CD4-positive, alpha-beta T cell (primary cell): ENCODE measurements at regions not wholly inside any gene's neighbourhood (a gene's known extent, or its start where the extent isn't known, plus 50 kb on each side); places are given as distances from the start of the nearest gene placed in this dataset.

Source experiments
- ATAC-seq: fragments of 200-7000 bp; cut with Tn5 transposase; one replicate; pipeline ENCODE4 v1.10.0; 2022; ENCODE audit warnings: mild to moderate bottlenecking; ENCODE audit not compliant: poor library complexity
- CTCF ChIA-PET: fragments of 350-600 bp; sonication (Branson Sonifier 250); formaldehyde crosslinking; loops from one replicate; lab custom pipeline; 2021; ENCODE audit warnings: antibody characterized with exemption, inconsistent platforms; lab: Charles Lee
- POLR2A ChIA-PET: fragments of 350-600 bp; sonication (Branson Sonifier 250); formaldehyde crosslinking; loops from one replicate; lab custom pipeline; 2021; ENCODE audit warnings: antibody characterized with exemption, inconsistent platforms; lab: Charles Lee
- DNase-seq, 14 experiments: peaks; one replicate each; pipeline ENCODE4 v3.0.0-alpha.2; 2013 to 2020; ENCODE audit warnings: mixed read lengths in 2 of 14
- H3K27ac ChIP-seq, 2 donors: one replicate each; pipeline versions ENCODE4 v1.5.1 to v1.7.0; 2013; ENCODE audit warnings: low read length in 2 of 2, low read depth in 1 of 2, mild to moderate bottlenecking in 1 of 2
- H3K27me3 ChIP-seq, 2 experiments: 1 replicate in 1 of 2; 2 replicates in 1 of 2; pipeline versions ENCODE4 v1.6.1 to v1.7.0; 2013; ENCODE audit warnings: low read length in 2 of 2, control low read depth in 1 of 2, mild to moderate bottlenecking in 1 of 2, moderate library complexity in 1 of 2; ENCODE audit not compliant: insufficient read depth in 2 of 2, control insufficient read depth in 1 of 2
- H3K36me3 ChIP-seq: one replicate; pipeline ENCODE4 v1.6.1; 2013; ENCODE audit warnings: low read length, control low read depth; ENCODE audit not compliant: insufficient read depth
- H3K4me1 ChIP-seq: one replicate; pipeline ENCODE4 v1.6.1; 2013; ENCODE audit warnings: low read length, control low read depth; ENCODE audit not compliant: insufficient read depth
- H3K4me3 ChIP-seq: one replicate; pipeline ENCODE4 v1.5.1; 2013; ENCODE audit warnings: mild to moderate bottlenecking, low read length, moderate library complexity
- H3K9me3 ChIP-seq, 2 experiments: 1 replicate in 1 of 2; 2 replicates in 1 of 2; pipeline versions ENCODE4 v1.6.1 to v1.7.0; 2013; ENCODE audit warnings: low read length in 2 of 2, mild to moderate bottlenecking in 2 of 2, control low read depth in 1 of 2, moderate library complexity in 1 of 2; ENCODE audit not compliant: control insufficient read depth in 1 of 2, insufficient read depth in 1 of 2
- H3K27ac Mint-ChIP-seq: one replicate; pipeline ENCODE4 v1.8.0; 2020; ENCODE audit warnings: mixed read lengths
- H3K27me3 Mint-ChIP-seq: one replicate; pipeline ENCODE4 v1.8.0; 2021; ENCODE audit warnings: mixed read lengths
- H3K36me3 Mint-ChIP-seq: one replicate; pipeline ENCODE4 v1.8.0; 2021; ENCODE audit warnings: low read depth, mixed read lengths
- H3K4me1 Mint-ChIP-seq: one replicate; pipeline ENCODE4 v1.8.0; 2021; ENCODE audit warnings: low read depth, mixed read lengths
- H3K4me3 Mint-ChIP-seq: one replicate; pipeline ENCODE4 v1.8.0; 2020; ENCODE audit warnings: mild to moderate bottlenecking, mixed read lengths
- H3K9me3 Mint-ChIP-seq: one replicate; pipeline ENCODE4 v1.8.0; 2020; ENCODE audit warnings: mixed read lengths
- CTCF ChIP-seq: fragments of 200-600 bp; IDR thresholded peaks from one replicate; pipeline ENCODE4 v1.8.0; 2022; ENCODE audit warnings: antibody characterized with exemption, mild to moderate bottlenecking
- intact Hi-C, 2 experiments: fragments of 100-400 bp; cut with DNase I in 1 of 2; cut with micrococcal nuclease in 1 of 2; formaldehyde crosslinking; loops; one replicate each; pipeline versions ENCODE4 v1.15.1 to v1.9.0; 2023 to 2025; cut with DNase I, micrococcal nuclease

- Mint-ChIP-seq H3K27me3 (peaks cover 51% of the 10 kb centered on the region), H3K36me3 (no peaks in the 10 kb centered on the region), H3K27ac (no peak overlapping the region), H3K4me1 (peaks cover 22% of the 10 kb centered on the region), H3K9me3 (no peaks in the 10 kb centered on the region), H3K4me3 (no peak overlapping the region)
- H3K4me3 ChIP-seq = no peak overlapping the region
- ATAC-seq (no peak), DNase-seq (no peak)
- peaks cover 24% of the 10 kb centered on the region for H3K4me1 ChIP-seq
- intact Hi-C loops = no loop called here
- no peak overlapping the region for H3K27ac ChIP-seq
- peaks cover 56 to 69% of the 10 kb centered on the region in 2 experiments for H3K27me3 ChIP-seq
- H3K9me3 ChIP-seq = peaks cover 0 to 20% of the 10 kb centered on the region in 2 experiments
- POLR2A ChIA-PET = no interaction called here
- no peaks in the 10 kb centered on the region for H3K36me3 ChIP-seq
- CTCF ChIA-PET = no interaction called here
- no peak for TF ChIP-seq CTCF
Measured at GRCh38 chr5:73236541-73237128, 63.6 kb downstream of the TMEM174 start.

- Histone ChIP-seq H3K4me1 (peaks cover 24% of the 10 kb centered on the region), H3K36me3 (no peaks in the 10 kb centered on the region), H3K4me3 (no peak overlapping the region), H3K9me3 (peaks cover 0 to 31% of the 10 kb centered on the region in 2 experiments), H3K27ac (no peak overlapping the region), H3K27me3 (peaks cover 63 to 87% of the 10 kb centered on the region in 2 experiments)
- Mint-ChIP-seq H3K36me3 (no peaks in the 10 kb centered on the region), H3K4me3 (peak overlapping the region; percentile 40), H3K27ac (no peak overlapping the region), H3K27me3 (peaks cover 71% of the 10 kb centered on the region), H3K4me1 (peaks cover 30% of the 10 kb centered on the region), H3K9me3 (no peaks in the 10 kb centered on the region)
- no peak for TF ChIP-seq CTCF
- DNase-seq (no peak), ATAC-seq (no peak)
- ChIA-PET CTCF (no interaction called here), POLR2A (no interaction called here)
- intact Hi-C loops = no loop called here
Measured at GRCh38 chr5:73234204-73234555, 61.2 kb downstream of the TMEM174 start.

- H3K4me1 ChIP-seq = peaks cover 24% of the 10 kb centered on the region
- H3K4me3 Mint-ChIP-seq = peak overlapping the region; percentile 68
- intact Hi-C loops = no loop called here
- DNase-seq (peak in 1 of 14 experiments; percentile 23), ATAC-seq (peak; percentile 34)
- no peaks in the 10 kb centered on the region for H3K36me3 ChIP-seq
- peaks cover 0 to 31% of the 10 kb centered on the region in 2 experiments for H3K9me3 ChIP-seq
- no peak for TF ChIP-seq CTCF
- peaks cover 77% of the 10 kb centered on the region for H3K27me3 Mint-ChIP-seq
- peaks cover 60 to 88% of the 10 kb centered on the region in 2 experiments for H3K27me3 ChIP-seq
- peaks cover 30% of the 10 kb centered on the region for H3K4me1 Mint-ChIP-seq
- H3K27ac Mint-ChIP-seq = no peak overlapping the region
- no peak overlapping the region for H3K4me3 ChIP-seq
- ChIA-PET CTCF (no interaction called here), POLR2A (no interaction called here)
- no peaks in the 10 kb centered on the region for H3K9me3 Mint-ChIP-seq
- no peak overlapping the region for H3K27ac ChIP-seq
- H3K36me3 Mint-ChIP-seq = no peaks in the 10 kb centered on the region
Measured at GRCh38 chr5:73233461-73234203, 60.6 kb downstream of the TMEM174 start.
